ENCODE measurements at regions not wholly inside any gene's neighbourhood (a gene's known extent, or its start where the extent isn't known, plus 50 kb on each side); places are given as distances from the start of the nearest gene placed in this dataset.

- Histone ChIP-seq H3K4me1 (no peaks in the 10 kb centered on the region), H3K27ac (no peak overlapping the region), H3K4me2 (no peak overlapping the region), H3K9me3 (no peaks in the 10 kb centered on the region), H3K4me3 (no peak overlapping the region)
- FAIRE-seq, result no peak
- POLR2A ChIA-PET, result no interaction called here
- TF ChIP-seq ESRRA (IDR thresholded peaks at IDR 0.05; ENCODE audit: borderline replicate concordance, low read length) (no peak), PHF8 (IDR thresholded peaks at IDR 0.05; ENCODE audit: borderline replicate concordance, low read depth) (no peak), FOSB (CRISPR knock-in tag; IDR thresholded peaks at IDR 0.05) (no peak), KDM5A (IDR thresholded peaks at IDR 0.05) (no peak), SREBF2 (IDR thresholded peaks at IDR 0.05) (no peak), REST (IDR thresholded peaks at IDR 0.05) (no peak), FOSL2 (IDR thresholded peaks at IDR 0.05) (no peak), FOSL2 (CRISPR knock-in tag; IDR thresholded peaks at IDR 0.05) (no peak), E2F6 (IDR thresholded peaks at IDR 0.05; ENCODE audit: borderline replicate concordance, low read depth) (no peak), USF2 (IDR thresholded peaks at IDR 0.05) (no peak), JUNB (IDR thresholded peaks at IDR 0.05) (no peak), TFCP2L1 (CRISPR knock-in tag; IDR thresholded peaks at IDR 0.05) (no peak), CHD4 (IDR thresholded peaks at IDR 0.05; ENCODE audit: borderline replicate concordance) (no peak), MAZ (IDR thresholded peaks at IDR 0.05; ENCODE audit: borderline replicate concordance, low read depth, low read length) (no peak), NFE2L2 (conservative IDR thresholded peaks at IDR 0.05; ENCODE audit: low read length) (no peak), CEBPB (IDR thresholded peaks at IDR 0.05) (no peak), HOXA7 (CRISPR knock-in tag; IDR thresholded peaks at IDR 0.05) (no peak), CBX8 (IDR thresholded peaks at IDR 0.05) (no peak)
- no peak for DNase-seq (ENCODE audit: low read depth in 1 of 2, low spot score in 1 of 2)
- CTCF ChIA-PET, result no interaction called here
- 0% methylated on average over 2 of the region's 2 CpGs for WGBS (ENCODE audit: missing lambda C conversion rate)
- ATAC-seq, result no peak
Measured at GRCh38 chr4:29066861-29067260, 1653.3 kb upstream of the PCDH7 start.

GRCh38 chr4:29073571-29073970 lies 1646.6 kb upstream of the PCDH7 start:
- 0% methylated on average over 1 of the region's 1 CpG for WGBS (ENCODE audit: missing lambda C conversion rate)

More at GRCh38 chr4:29073571-29073970, 1646.6 kb upstream of the PCDH7 start:
- Histone ChIP-seq H3K4me1 (no peaks in the 10 kb centered on the region), H3K9me3 (no peaks in the 10 kb centered on the region), H3K27ac (no peak overlapping the region), H3K4me2 (no peak overlapping the region), H3K4me3 (no peak overlapping the region)
- TF ChIP-seq RFX5 (IDR thresholded peaks at IDR 0.05) (no peak), KDM1A (IDR thresholded peaks at IDR 0.05; ENCODE audit: low read depth) (no peak), NFE2L2 (conservative IDR thresholded peaks at IDR 0.05; ENCODE audit: low read length) (no peak), FOXS1 (CRISPR knock-in tag; IDR thresholded peaks at IDR 0.05) (no peak), ZFP36 (IDR thresholded peaks at IDR 0.05; ENCODE audit: borderline replicate concordance, partially characterized antibody) (no peak), EHF (CRISPR knock-in tag; IDR thresholded peaks at IDR 0.05) (no peak), PHF8 (IDR thresholded peaks at IDR 0.05; ENCODE audit: borderline replicate concordance, low read depth) (no peak), FOSL2 (IDR thresholded peaks at IDR 0.05) (no peak), FOSL2 (CRISPR knock-in tag; IDR thresholded peaks at IDR 0.05) (no peak), MAX (IDR thresholded peaks at IDR 0.05) (no peak), SREBF2 (IDR thresholded peaks at IDR 0.05) (no peak), HOXB5 (CRISPR knock-in tag; IDR thresholded peaks at IDR 0.05) (no peak), ATOH8 (CRISPR knock-in tag; IDR thresholded peaks at IDR 0.05; ENCODE audit: low read depth) (no peak), HOXB13 (CRISPR knock-in tag; IDR thresholded peaks at IDR 0.05; ENCODE audit: low read depth) (no peak), FOSB (CRISPR knock-in tag; IDR thresholded peaks at IDR 0.05) (no peak), ZNF302 (CRISPR knock-in tag; IDR thresholded peaks at IDR 0.05) (no peak), HES2 (IDR thresholded peaks at IDR 0.05) (no peak)
- POLR2A ChIA-PET, result no interaction called here
- CTCF ChIA-PET, result no interaction called here
- DNase-seq (ENCODE audit: low read depth in 1 of 2, low spot score in 1 of 2) (no peak), FAIRE-seq (no peak), ATAC-seq (no peak)
